ENCODE measurements at regions not wholly inside any gene's neighbourhood (a gene's known extent, or its start where the extent isn't known, plus 50 kb on each side); places are given as distances from the start of the nearest gene placed in this dataset.

- H4K8ac ChIP-seq (ENCODE audit: low read depth in 2 of 2, low read length in 2 of 2): no peak overlapping the region
- no peaks in the 10 kb centered on the region for H4K20me1 ChIP-seq (ENCODE audit: insufficient read depth, low read length)
- H3K23ac ChIP-seq (ENCODE audit: low read depth, low read length): no peak overlapping the region
- TF ChIP-seq USF2 (IDR thresholded peaks at IDR 0.05; ENCODE audit: low read depth, low read length) (no peak), FOS (IDR thresholded peaks at IDR 0.05; ENCODE audit: low read depth, low read length) (no peak), RAD21 (IDR thresholded peaks at IDR 0.05; ENCODE audit: low read length) (no peak), CEBPB (IDR thresholded peaks at IDR 0.05; ENCODE audit: low read depth, low read length) (no peak), CTCF (conservative IDR thresholded peaks at IDR 0.05; ENCODE audit: low read depth, low read length) (no peak), NFE2L2 (IDR thresholded peaks at IDR 0.05; ENCODE audit: low read depth, low read length) (no peak), RFX5 (IDR thresholded peaks at IDR 0.05; ENCODE audit: low read depth, low read length) (no peak), CHD1 (IDR thresholded peaks at IDR 0.05; ENCODE audit: low read depth, low read length) (no peak), BHLHE40 (IDR thresholded peaks at IDR 0.05; ENCODE audit: low read depth, low read length) (no peak), POLR2A (IDR thresholded peaks at IDR 0.05; ENCODE audit: low read depth, low read length) (no peak), RCOR1 (IDR thresholded peaks at IDR 0.05; ENCODE audit: insufficient replicate concordance, low read length) (no peak), ELK1 (IDR thresholded peaks at IDR 0.05; ENCODE audit: borderline replicate concordance, low read depth, low read length) (no peak), MAZ (IDR thresholded peaks at IDR 0.05; ENCODE audit: borderline replicate concordance, low read depth, low read length) (no peak), SMC3 (IDR thresholded peaks at IDR 0.05; ENCODE audit: low read depth, low read length) (no peak), MAFK (IDR thresholded peaks at IDR 0.05; ENCODE audit: low read depth, low read length) (no peak), MXI1 (IDR thresholded peaks at IDR 0.05; ENCODE audit: borderline replicate concordance, low read depth, low read length) (no peak)
- no peak for DNase-seq
- H2BK15ac ChIP-seq (ENCODE audit: low read depth, low read length): no peak overlapping the region
- H2BK5ac ChIP-seq (ENCODE audit: low read depth, low read length, poor library complexity, severe bottlenecking): no peak overlapping the region
- no CpG with 5 or more reads among the region's 4 CpGs for WGBS, 2 experiments (ENCODE audit: extremely low coverage in 2 of 2, insufficient read length in 1 of 2)
- no peak overlapping the region for H2AK9ac ChIP-seq (replicated peaks; ENCODE audit: low read depth, low read length, poor library complexity)
- dilution Hi-C loops (cut with HindIII; ENCODE audit: low sequenced_read_pairs, unreplicated experiment): no loop called here
- no peak overlapping the region for H4K5ac ChIP-seq (ENCODE audit: low read depth, low read length)
- in situ Hi-C loops (cut with MboI; ENCODE audit: low sequenced_read_pairs): loop anchor here (25.0 kb wide), 1 partner anchor 93 kb away; no protein-coding TSS in a partner anchor
- intact Hi-C loops (cut with micrococcal nuclease): no loop called here
- H2AK5ac ChIP-seq (ENCODE audit: low read depth, low read length): no peak overlapping the region
- no peak overlapping the region for H2BK20ac ChIP-seq (ENCODE audit: low read depth, low read length)
- no peak overlapping the region for H2BK120ac ChIP-seq (ENCODE audit: low read depth, low read length)
- H3K36me3 ChIP-seq (ENCODE audit: control insufficient read depth, insufficient read depth, low read length): no peaks in the 10 kb centered on the region
- no peak overlapping the region for H3K56ac ChIP-seq (ENCODE audit: extremely low read depth, insufficient read depth, low read length)
- H3K9me3 ChIP-seq (ENCODE audit: control insufficient read depth, insufficient read depth, low read length): no peaks in the 10 kb centered on the region
- H3K27me3 ChIP-seq (ENCODE audit: control insufficient read depth, insufficient read depth, low read length): peaks cover 3% of the 10 kb centered on the region
- no peak overlapping the region for H2AFZ ChIP-seq (replicated peaks; ENCODE audit: low read length, poor library complexity)
- no peak for ATAC-seq (ENCODE audit: low read depth)
- no peak overlapping the region for H3K14ac ChIP-seq (replicated peaks; ENCODE audit: low read depth, low read length)
- no peaks in the 10 kb centered on the region for H3K79me1 ChIP-seq (ENCODE audit: low read depth in 1 of 2, low read length in 2 of 2)
- ChIA-PET POLR2A (ENCODE audit: unreplicated experiment) (no interaction called here), CTCF (no interaction called here)
- H3K4me1 ChIP-seq (ENCODE audit: control insufficient read depth, insufficient read depth, low read length): no peaks in the 10 kb centered on the region
- H4K91ac ChIP-seq (ENCODE audit: insufficient read depth, low read depth, low read length): no peak overlapping the region
- no peak overlapping the region for H3K4me2 ChIP-seq (ENCODE audit: low read depth, low read length)
- no peak overlapping the region for H3K4me3 ChIP-seq (ENCODE audit: insufficient read depth, low read depth, low read length)
- no peak overlapping the region for H3K18ac ChIP-seq (ENCODE audit: low read depth, low read length)
- H3K27ac ChIP-seq (ENCODE audit: insufficient read depth, low read length): no peak overlapping the region
- H3K4ac ChIP-seq (ENCODE audit: low read depth, low read length): no peak overlapping the region
- no TSS peak for BruUV-seq (replicated peaks)
- H3K9ac ChIP-seq (ENCODE audit: low read depth, low read length): no peak overlapping the region
- no peaks in the 10 kb centered on the region for H3K9me1 ChIP-seq (ENCODE audit: insufficient read depth, low read length)
These were observed 136.8 kb downstream of the KIT start for GRCh38 chr4:54794579-54794978.

Measured in IMR-90 (cell line).